ENCODE measurements at regions not wholly inside any gene's neighbourhood (a gene's known extent, or its start where the extent isn't known, plus 50 kb on each side); places are given as distances from the start of the nearest gene placed in this dataset.

DNA sequence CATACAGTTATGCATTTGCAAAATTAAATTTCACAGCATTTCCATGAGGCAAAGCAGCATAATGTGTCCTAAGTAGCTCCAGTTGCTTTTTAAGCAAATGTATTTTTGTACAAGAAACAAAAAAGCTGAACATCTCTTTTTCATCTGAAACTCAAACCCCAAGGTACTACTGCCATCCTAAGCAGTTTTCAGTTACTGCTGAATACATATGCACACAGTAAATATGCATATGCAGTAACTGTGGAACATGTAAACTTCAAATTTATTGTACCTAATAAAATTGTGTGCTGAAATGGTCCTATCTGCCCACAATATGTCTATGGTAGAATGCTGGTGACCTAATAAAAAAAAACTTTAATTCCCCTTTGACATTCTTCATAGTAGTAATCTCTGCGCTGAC is 458.6 kb upstream of the INTU start:
- Histone ChIP-seq H3K9me1 (replicated peaks; ENCODE audit: control insufficient read depth, extremely low read depth, insufficient read depth, low read length) (no peaks in the 10 kb centered on the region), H3K9me3 (replicated peaks; ENCODE audit: control insufficient read depth, insufficient read depth, low read length) (peaks cover 4% of the 10 kb centered on the region), H3K79me2 (ENCODE audit: control insufficient read depth, insufficient read depth, low read length) (no peaks in the 10 kb centered on the region), H3K4me2 (ENCODE audit: insufficient read depth, low read length) (no peak overlapping the region), H3K36me3 (ENCODE audit: control insufficient read depth in 2 of 2, extremely low read depth in 1 of 2, insufficient read depth in 2 of 2, low read length in 2 of 2) (no peaks in the 10 kb centered on the region), H3K4me1 (ENCODE audit: control insufficient read depth, extremely low read depth, insufficient read depth, low read length) (no peaks in the 10 kb centered on the region), H3K27ac (ENCODE audit: insufficient read depth, low read depth, low read length) (no peak overlapping the region), H2AFZ (ENCODE audit: low read depth, low read length) (no peak overlapping the region), H3K4me3 (replicated peaks in 1 of 3; ENCODE audit: insufficient read depth in 1 of 3, low read depth in 1 of 3, low read length in 3 of 3) (no peak overlapping the region), H4K20me1 (replicated peaks; ENCODE audit: control insufficient read depth, extremely low read depth, insufficient read depth, low read length) (no peaks in the 10 kb centered on the region), H3K9ac (replicated peaks; ENCODE audit: extremely low read depth, insufficient read depth, low read length) (no peak overlapping the region), H3K27me3 (ENCODE audit: control insufficient read depth in 2 of 2, insufficient read depth in 2 of 2, low read length in 2 of 2) (no peaks in the 10 kb centered on the region)
- ChIA-PET POLR2A (no interaction called here), CTCF (no interaction called here)
- intact Hi-C loops (cut with micrococcal nuclease) (no loop called here), dilution Hi-C loops (cut with MboI; ENCODE audit: extremely low pct_ligation_motif_present, low sequenced_read_pairs) (no loop called here)
- no peak for DNase-seq (ENCODE audit: low read depth, low spot score)
- no TSS peak for BruUV-seq (replicated peaks)
- FAIRE-seq = no peak
- TF ChIP-seq, protein P1, sequence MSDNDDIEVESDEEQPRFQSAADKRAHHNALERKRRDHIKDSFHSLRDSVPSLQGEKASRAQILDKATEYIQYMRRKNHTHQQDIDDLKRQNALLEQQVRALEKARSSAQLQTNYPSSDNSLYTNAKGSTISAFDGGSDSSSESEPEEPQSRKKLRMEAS (IDR thresholded peaks at IDR 0.05; ENCODE audit: insufficient read depth, insufficient read length) = no peak
- TF ChIP-seq, protein P2, sequence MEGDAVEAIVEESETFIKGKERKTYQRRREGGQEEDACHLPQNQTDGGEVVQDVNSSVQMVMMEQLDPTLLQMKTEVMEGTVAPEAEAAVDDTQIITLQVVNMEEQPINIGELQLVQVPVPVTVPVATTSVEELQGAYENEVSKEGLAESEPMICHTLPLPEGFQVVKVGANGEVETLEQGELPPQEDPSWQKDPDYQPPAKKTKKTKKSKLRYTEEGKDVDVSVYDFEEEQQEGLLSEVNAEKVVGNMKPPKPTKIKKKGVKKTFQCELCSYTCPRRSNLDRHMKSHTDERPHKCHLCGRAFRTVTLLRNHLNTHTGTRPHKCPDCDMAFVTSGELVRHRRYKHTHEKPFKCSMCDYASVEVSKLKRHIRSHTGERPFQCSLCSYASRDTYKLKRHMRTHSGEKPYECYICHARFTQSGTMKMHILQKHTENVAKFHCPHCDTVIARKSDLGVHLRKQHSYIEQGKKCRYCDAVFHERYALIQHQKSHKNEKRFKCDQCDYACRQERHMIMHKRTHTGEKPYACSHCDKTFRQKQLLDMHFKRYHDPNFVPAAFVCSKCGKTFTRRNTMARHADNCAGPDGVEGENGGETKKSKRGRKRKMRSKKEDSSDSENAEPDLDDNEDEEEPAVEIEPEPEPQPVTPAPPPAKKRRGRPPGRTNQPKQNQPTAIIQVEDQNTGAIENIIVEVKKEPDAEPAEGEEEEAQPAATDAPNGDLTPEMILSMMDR (IDR thresholded peaks at IDR 0.05; ENCODE audit: extremely low read depth in 1 of 2, insufficient read depth in 1 of 2, low read depth in 1 of 2, low read length in 2 of 2) = no peak
- no peak for TF ChIP-seq GATA2 (IDR thresholded peaks at IDR 0.05; ENCODE audit: insufficient read depth, insufficient read length, low read depth, low read length)
- no peak for TF ChIP-seq FOS (IDR thresholded peaks at IDR 0.05; ENCODE audit: borderline replicate concordance, insufficient read depth, low read length)
- no peak for TF ChIP-seq MYC (IDR thresholded peaks at IDR 0.05; ENCODE audit: low read depth, low read length)
- no peak for TF ChIP-seq POLR2A (IDR thresholded peaks at IDR 0.05; ENCODE audit: low read depth, low read length)
- no peak for TF ChIP-seq JUN (IDR thresholded peaks at IDR 0.05; ENCODE audit: borderline replicate concordance, insufficient read depth, insufficient read length, low read depth)
- no peak for TF ChIP-seq POLR2AphosphoS5 (IDR thresholded peaks at IDR 0.05; ENCODE audit: insufficient read depth, low read depth, low read length)
- no peak for TF ChIP-seq EZH2 (IDR thresholded peaks at IDR 0.05; ENCODE audit: borderline replicate concordance, low read depth, low read length, severe bottlenecking)
